MM.1S (cell line): ENCODE measurements at regions not wholly inside any gene's neighbourhood (a gene's known extent, or its start where the extent isn't known, plus 50 kb on each side); places are given as distances from the start of the nearest gene placed in this dataset.

Source experiments
- CTCF ChIP-seq: fragments of 300-600 bp; sonication (generic); IDR thresholded peaks from 2 replicates; pipeline ENCODE4 v1.5.1; 2016; ENCODE audit warnings: antibody characterized with exemption, low read length, mixed read lengths
- EZH2 ChIP-seq: fragments of 300-600 bp; sonication (generic); optimal IDR thresholded peaks from 2 replicates; pipeline ENCODE3; 2017; ENCODE audit warnings: low read depth, mild to moderate bottlenecking, antibody characterized with exemption, low read length, mixed read lengths

- TF ChIP-seq CTCF, result no peak
- TF ChIP-seq EZH2, result no peak
These were observed 783.8 kb upstream of the EDIL3 start for GRCh38 chr5:85168474-85168873.
